ENCODE measurements at regions not wholly inside any gene's neighbourhood (a gene's known extent, or its start where the extent isn't known, plus 50 kb on each side); places are given as distances from the start of the nearest gene placed in this dataset.

DNA sequence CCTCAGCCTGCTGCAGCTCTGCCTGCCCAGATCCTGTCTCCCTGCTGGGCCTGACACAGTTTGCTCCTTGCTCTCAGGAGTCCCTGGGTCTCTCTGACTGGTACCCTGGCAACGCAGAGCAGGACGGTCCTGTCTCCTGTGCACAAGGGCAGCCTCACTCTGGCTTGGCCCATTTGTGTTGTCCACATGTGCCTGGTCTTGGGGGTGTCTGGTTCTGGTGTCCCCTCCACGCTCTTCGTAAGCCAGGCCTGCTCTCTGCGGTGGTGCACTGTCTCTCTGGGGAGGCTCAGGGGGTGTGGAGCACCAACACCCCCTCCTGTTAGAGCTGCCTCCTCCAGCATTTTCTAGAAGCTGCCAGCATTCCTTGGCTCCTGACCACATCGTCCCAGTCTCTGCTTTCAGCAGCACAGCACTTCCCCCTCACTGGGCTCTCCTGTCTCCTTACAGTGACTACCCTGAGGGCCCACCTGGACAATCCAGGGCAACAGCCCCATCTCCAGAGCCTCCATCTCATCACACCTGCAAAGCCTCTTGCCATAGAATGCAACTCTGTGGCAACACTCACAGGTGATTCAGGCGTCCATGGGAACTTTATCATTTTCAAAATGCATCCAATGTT is 235.6 kb upstream of the HS6ST1 start:
- no peak for DNase-seq (ENCODE audit: low read depth)

DNA sequence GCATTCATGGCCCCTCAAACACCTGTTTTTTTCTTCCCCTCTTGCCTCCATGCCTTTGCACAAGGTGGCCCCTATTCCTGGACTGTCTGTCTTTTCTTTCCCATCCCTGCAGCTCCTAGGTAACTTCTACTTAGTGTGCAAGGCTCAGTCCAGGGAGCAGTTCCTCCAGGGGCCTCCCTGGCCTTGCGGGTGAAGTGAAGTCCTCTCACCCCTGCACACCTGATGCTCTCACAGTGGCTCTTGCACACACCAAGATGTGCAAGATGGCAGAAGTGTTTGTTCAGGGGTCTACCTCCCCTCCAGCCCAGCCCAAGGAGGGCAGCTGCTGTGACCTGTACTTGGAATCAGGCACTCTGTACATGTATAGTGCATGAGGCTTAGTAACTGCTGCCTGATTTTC is 236.8 kb upstream of the HS6ST1 start:
- DNase-seq (ENCODE audit: low read depth), result no peak

DNA sequence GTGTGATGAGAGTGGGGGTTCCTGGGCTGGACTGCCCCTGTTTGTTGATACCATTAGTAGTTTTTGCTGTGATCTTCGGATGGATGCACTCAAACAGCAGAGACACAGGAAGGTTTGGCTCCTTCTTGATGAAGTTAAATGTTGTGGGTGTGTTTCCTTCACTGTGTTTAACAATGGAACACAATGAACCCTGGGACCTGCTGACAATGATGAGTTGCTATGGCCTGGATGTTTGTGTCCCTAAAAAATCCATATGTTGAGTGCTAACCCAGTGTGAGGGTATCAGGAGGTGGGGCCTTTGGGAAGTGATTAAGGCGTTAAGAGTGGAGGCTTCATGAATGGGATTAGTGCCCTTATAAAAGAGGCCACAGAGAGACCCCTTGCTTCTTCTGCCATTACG is 237.4 kb upstream of the HS6ST1 start:
- no peak for DNase-seq (ENCODE audit: low read depth)

DNA sequence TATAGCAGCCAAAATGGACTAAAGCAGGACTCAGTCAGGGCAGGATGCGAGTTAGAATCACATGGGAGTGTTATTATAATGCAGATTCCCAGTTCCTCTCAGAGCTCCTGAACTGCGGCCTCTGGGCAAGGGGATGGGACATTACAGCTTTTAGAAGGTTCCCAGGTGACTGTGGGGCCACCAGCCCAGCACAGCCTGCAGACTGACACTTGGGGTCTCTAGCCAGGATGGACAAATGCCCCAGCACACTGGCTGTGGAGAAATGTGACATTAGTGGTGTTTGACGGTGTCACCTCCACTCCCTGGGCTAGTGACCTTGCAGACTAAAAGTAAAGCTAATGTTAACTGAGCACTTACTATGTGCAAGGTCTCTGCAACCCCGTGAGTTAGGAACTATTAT is 238.0 kb upstream of the HS6ST1 start:
- DNase-seq (ENCODE audit: low read depth), result no peak

DNA sequence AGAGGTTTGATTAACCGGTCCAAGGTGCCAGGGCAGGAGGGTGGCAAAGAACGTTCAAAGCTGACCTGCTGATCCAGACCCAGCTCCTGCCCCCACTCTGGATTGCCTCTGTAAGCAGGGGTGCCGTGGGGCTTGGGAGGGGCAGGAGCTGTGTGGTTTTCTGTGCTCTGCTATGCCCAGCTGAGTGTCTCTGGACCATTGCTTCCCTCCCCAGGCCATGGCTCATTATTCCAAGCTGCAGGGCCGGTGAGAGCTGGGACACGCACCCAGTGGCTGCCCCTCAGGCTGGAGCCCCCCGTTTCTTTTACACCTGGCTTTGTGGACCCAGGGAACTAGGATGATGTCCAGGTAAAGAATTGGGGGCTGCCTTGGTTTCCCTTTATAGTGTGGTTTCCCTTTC is 238.4 kb upstream of the HS6ST1 start:
- no peak for DNase-seq (ENCODE audit: low read depth)

DNA sequence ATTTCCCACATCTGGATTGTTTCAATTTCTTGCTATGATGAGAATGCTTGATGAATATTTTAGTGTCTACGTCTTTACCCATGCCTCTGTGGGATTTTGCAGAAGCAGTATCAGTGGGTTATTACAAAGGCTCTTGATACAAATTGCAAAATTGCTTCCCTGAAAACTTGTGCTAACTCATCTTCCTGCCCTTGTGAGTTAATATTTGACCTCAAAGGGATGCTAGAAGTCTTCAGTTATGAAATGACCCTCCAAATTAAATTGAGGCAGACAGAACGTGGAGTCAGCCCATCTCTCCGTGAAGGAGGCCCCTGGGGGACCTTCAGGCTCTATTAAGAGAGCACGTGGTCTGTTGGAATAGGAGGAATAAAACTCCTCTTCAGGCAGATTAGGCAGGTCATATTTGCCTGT is 239.2 kb upstream of the HS6ST1 start:
- DNase-seq (ENCODE audit: low read depth), result no peak

DNA sequence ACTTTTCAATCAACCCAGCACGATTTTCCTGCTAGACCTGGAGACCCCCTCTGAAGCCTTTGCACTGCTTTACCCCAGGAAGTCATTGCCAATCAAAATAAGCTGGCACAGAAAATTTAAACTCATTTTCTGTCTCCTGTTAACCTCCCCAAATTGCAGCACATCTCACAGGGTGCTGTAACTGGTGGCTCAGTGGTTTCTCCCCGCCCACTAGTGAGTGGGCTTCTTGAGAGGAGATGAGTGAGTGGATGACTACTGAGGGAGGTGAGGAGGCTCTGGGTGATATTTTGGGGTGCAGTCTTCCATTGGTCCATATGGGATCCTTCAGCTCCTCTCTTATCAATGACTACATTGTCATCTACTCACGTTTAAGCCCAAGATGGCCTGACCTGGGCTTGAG is 239.8 kb upstream of the HS6ST1 start:
- no peak for DNase-seq (ENCODE audit: low read depth)

DNA sequence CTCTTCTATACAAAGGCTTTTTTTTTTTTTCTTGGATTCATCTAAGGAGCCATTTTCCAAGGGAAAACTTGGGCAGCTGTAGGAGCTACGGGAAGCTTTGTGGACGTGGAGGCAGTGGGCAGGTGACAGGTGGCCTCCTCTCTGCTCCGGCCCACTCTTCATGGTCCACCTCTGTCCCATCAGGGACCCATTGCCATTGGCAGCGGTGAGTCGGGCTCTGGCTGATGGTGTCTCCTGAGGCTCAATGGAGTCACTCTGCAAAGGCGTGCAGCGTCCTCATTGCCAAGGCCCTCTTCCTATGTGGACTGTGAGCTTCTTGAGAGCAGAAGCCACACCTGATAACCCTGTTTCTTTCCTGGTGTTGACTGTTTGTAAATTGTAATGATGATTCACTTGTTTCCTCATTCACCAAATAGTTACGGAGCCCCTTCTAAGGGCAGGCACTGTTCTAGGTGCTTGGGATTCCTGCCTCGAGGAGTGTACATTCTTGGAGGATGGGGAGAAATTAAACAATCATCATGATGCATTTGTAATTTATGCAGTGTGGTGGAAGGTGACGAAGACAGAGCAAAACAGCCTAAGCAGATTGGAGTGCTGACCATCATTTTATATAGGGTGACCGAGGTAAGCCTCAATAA is 240.3 kb upstream of the HS6ST1 start:
- no peak for DNase-seq (ENCODE audit: low read depth)

DNA sequence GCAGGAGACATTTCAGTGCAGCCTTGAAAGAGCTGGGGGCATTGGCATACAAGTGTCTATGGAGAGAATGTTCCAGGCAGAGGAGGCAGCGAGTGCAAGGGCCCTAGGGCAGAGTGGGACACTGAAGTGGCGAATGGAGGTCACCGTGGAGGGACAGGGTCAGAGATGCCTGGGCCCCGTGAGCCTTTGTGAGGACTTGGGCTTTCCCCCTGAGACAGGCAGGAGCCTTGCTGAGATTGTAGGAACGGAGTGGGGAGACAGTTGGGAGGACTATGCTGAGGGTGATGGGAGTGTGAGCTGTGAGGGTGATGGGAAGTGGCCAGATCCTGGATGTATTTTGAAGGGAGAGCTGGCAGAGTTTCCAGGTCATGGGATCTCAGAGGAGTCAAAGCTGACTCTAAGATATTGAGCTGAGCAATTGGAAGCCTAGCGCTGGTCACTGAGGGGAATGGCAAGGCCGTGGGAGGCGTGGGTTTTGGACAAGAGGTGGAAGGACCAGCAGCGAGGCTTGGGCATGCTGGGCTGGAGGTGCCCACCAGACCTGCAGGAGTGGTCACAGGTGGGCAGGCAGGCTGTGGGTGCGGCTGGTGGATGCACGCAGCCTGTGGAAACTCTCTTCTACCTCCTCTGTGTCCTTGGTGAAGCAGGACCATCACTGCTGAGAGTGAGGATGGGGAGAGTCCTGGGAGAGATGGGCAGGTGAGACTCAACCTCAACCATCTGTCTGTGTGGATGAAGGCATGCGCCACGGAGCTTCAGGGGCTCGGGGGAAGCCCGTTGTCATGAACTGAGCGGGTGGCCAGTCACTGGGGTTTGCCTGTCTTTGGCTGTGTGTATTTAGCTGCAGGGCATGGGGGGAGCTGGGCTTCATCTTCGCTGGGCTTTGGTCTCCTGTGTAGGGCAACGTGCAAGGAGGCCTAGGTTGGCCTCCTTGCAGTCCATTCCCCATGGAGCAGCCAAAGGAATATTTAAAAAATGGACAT is 241.2 kb upstream of the HS6ST1 start:
- no peak for DNase-seq (ENCODE audit: low read depth)

DNA sequence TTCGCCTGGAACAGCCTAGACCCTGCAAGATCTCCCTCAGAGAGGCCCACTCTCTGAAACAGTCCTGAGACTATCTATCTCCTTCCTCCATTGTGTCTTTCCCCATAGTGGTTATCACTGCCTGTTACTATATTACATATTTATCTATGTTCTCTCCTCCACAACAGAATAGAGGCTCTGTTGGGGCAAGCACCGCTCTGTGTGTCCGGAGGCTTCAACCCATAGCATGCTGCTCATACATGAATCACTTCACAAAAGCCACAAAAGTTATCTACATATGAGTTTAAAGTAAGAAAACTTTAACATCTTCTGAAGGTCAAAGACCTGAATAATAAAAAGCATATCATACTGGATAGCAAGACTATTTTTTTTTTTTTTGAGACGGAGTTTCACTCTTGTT is 242.1 kb upstream of the HS6ST1 start:
- DNase-seq (ENCODE audit: low read depth), result no peak

DNA sequence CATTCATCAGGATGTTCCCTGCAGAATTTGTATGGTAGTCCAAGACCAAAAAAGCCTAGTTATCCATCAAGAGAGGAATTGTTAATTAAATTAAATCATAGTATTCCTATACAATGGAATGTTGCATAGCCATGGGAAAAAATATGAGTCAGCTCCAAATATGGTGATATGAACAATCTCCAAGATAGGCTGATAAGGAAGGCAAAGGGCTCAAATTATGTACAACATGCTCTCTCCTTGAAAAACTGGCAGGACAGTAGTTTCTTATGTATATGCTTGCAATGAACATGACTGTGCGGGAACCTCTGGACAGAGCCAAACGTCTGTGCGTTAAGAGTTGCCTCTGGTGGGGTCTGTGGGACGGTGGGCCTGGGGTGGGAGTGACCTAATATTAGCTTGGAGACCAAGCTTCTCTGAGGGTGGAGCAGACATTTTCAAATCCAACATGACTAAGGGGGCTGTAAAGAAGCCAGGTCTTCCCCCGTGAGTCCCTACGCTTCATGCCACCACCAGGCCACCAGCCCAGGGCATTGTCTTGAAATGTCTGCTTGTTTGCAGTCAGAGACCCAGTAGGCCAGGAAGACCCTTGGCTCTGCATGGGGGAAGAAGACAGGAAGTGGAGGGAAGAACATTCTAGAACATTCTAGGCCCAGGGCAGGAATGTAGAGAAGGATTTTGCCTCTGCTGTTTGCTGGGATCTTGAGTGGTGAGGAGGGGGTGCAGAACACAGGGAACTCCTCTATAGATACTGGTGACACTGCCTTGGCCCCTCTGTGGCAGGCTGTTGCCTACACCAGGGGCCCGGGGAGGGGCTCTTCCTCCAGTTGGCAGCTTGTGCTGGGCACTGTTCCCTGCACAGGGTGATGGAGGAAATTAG is 244.0 kb upstream of the HS6ST1 start:
- no peak for DNase-seq (ENCODE audit: low read depth)

DNA sequence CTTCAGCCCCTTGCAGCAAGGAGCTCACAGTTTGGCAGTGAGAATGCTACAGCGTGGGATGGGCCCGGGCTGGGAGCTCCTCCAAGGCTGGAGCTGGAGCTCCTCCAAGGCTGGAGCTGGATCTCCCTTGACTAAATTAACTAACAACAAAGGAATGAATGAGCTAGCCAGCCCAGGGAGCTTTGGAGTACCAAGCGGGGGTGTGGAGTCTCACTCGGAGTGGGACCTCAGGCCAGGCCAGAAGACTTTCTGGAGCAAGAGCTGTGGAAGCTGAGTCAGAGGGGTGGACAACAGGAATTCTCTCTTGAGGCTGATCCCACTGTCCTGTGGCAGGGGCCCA is 244.7 kb upstream of the HS6ST1 start:
- DNase-seq (ENCODE audit: low read depth), result no peak

DNA sequence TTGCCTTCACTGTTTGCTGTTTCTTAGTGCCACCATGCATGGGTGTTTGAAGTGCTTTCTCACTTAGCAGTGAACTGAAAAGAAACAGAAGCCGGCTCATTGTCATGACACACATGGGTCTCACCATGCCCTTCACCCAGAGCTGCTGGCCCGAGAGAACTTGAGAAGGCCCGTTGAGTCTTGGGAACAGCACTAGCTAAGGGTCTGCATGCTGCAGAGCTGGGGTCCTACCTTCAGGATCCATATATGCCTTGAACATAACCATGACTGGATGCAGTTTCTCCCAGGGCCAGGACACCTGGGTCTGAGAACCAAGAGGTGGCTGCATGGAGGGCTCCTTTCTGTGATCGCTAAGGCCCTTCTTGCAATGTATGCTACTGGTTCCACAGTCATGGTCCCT is 245.5 kb upstream of the HS6ST1 start:
- no peak for DNase-seq (ENCODE audit: low read depth)

DNA sequence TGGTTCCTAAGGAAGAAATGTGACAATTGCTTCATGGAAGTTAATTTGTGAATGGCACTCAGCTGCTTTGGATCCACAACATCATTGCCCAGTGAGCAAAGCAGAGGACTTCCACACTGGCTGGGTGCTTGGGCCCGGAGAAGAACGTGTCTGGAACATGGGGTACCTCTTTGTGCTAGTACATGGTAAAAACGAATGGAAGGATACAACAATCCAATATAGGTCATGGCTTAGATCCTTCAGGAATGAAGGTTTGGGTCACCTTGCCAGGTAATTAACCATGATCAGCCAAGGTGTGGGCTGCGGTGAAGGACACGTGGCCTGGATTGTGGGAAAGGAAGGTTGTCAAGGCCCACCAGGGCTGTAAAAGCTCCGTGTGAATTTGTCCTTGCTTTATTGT is 245.9 kb upstream of the HS6ST1 start:
- no peak for DNase-seq (ENCODE audit: low read depth)

DNA sequence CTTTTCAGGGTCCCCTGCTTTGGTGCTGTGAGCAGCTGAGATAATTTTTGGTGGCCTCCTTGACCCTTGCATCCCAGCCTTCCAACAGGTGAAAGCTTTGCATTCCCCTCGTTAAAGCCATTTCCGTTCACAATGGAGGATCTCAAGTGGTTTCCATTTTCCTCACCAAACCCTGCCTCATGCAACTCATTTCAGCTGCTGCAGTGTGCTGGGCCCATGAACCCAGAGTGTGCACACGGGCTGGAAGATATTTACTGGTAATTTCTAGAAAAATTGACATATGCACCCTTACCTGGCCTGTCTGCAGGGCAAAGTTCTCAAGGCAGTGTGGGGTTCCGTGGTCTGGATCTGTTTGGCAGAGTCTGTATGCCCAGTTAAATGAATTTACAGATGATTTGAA is 246.8 kb upstream of the HS6ST1 start:
- no peak for DNase-seq (ENCODE audit: low read depth)

DNA sequence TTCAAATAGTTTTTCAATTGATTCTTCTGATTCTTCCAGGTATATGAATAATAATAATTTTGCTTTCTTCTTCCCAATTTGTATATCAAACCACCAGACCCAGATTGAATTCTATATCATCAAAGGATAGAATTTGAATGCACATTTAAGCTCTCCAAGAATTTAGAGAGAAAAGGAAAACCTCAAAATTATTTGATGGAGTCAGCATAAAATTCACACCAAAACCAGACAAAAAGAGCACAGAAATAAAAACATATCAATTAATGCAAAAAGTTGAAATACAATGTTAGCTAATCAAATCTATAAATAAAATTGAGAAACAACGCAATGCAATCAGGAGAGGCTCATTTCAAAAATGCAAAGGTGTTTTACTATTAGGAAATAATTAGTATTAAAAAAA is 248.0 kb upstream of the HS6ST1 start:
- DNase-seq (ENCODE audit: low read depth), result no peak

DNA sequence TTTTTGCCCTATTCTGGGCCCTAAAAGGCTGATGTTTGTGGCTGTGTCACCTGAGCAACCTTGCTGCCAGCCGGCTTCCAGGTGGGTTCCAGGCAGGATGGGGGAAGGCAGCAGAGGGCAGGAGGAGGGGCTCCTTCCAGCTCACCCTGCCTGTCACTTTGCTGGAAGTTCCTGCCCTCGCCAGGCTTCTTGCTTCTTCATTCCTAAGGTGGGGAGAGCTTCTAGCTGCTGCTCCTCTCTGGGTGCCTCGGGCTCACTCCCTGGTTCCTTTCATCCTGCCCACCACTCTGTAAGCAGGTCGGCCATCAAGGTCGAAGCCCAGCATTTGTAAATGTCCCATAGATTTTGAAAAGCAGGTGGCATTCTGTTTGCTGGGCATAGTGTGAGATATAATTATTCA is 249.4 kb upstream of the HS6ST1 start:
- DNase-seq (ENCODE audit: low read depth), result no peak

DNA sequence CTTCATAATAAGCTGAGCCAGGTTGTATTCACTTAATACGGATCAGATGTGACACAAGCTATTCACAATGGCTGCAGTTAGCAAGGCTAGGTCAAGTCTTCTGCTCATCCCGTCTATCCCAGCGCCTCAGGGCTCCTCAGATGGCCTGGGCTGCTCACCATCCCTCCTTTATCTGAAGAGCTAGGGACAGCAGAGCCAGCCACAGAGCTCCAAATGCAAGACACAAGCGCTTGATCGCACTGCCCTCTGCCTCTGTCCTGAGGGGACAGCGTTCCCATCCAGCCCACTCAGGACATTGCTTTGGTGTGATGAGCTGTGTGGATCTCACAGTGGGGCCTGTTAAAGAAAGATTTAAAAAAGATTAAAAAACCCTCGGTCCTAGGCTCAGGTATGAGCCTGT is 254.4 kb upstream of the HS6ST1 start:
- no peak for DNase-seq (ENCODE audit: low read depth)

DNA sequence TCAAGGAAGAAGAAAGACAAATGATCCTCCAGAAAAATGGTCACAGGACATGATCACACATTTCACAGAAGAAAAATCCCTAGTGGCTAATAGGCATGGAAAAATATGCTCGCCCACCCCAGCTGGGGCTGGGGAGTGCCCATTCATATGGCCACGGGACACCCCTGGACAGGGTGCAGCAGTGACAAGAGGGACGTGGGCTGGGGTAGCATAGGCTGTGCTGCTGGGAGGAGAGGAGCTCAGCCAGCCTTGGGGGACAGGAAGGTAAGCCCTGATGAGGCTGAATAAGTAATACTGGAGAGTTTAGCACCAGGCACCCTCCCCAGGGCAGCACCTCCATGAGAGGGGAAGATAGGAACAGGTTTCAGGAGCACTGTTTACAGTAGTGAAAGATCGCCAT is 254.9 kb upstream of the HS6ST1 start:
- no peak for DNase-seq (ENCODE audit: low read depth)

DNA sequence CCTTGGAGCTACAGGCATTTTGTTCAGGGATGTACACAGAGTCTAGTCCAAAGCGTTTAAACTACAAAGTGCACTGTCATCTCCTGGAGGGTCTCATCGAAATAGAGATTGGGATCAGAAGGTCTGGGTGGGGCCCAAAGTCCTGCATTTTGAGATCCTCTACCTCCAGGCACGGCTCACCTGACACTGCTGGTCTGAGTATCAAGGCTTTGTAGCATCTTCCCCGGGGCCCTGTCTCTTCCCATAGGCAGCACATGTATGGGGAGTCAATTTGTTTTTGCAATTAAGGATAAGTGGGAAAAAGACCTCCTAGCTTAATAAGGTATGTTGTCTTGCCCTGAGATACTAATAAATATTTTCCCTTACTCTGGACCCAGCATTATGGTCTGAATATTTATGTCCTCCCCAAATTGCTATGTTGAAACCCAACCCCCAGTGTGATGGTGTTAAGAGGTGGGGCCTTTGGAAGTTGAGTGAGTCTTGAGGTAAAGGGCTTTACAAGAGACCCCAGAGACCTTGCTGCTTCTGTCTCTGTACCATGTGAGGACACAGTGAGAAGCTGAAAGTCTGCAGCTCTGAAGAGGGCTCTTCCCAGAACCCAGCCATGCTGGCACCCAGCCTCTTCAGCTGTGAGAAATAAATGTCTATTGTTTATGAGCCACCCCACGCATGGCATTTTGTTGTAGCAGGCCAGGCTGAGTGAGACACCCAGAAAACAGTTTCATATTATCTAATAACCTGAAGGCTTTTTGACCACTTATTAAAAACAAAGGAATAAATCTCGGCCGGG is 258.7 kb upstream of the HS6ST1 start:
- DNase-seq (ENCODE audit: low read depth), result no peak

Data from stimulated activated CD8-positive, alpha-beta memory T cell treated with anti-CD3 and anti-CD28 coated beads, Interleukin-12 subunit alpha, Interleukin-12 subunit beta, amount 100 ng/mL, for 1 hour (primary cell).